Hematopoietic multipotent progenitor cell treated with erythropoietin and hydrocortisone succinate and interleukin-3 and kit ligand, for 6 days (in vitro differentiated cells): ENCODE measurements at regions not wholly inside any gene's neighbourhood (a gene's known extent, or its start where the extent isn't known, plus 50 kb on each side); places are given as distances from the start of the nearest gene placed in this dataset.

Experiments
- DNase-seq: peaks from one replicate; pipeline ENCODE4 v3.0.0-alpha.2; 2015

- DNase-seq: no peak
Measured at GRCh38 chr16:26189536-26189935, 497.8 kb downstream of the HS3ST4 start.

GRCh38 chr16:26194526-26194925, 502.8 kb downstream of the HS3ST4 start:
- DNase-seq: no peak

- no peak for DNase-seq
Measured at GRCh38 chr16:26195225-26195624, 503.5 kb downstream of the HS3ST4 start.

GRCh38 chr16:26196310-26196709, 504.6 kb downstream of the HS3ST4 start:
- no peak for DNase-seq

- DNase-seq: no peak
Measured at GRCh38 chr16:26196802-26197201, 505.0 kb downstream of the HS3ST4 start.

- no peak for DNase-seq
Measured at GRCh38 chr16:26197707-26198106, 505.9 kb downstream of the HS3ST4 start.

GRCh38 chr16:26198221-26198620, 506.5 kb downstream of the HS3ST4 start:
- no peak for DNase-seq

- DNase-seq: no peak
Measured at GRCh38 chr16:26204138-26204537, 512.4 kb downstream of the HS3ST4 start.

GRCh38 chr16:26211542-26211941, 519.8 kb downstream of the HS3ST4 start:
- no peak for DNase-seq

GRCh38 chr16:26212599-26212998, 520.8 kb downstream of the HS3ST4 start:
- DNase-seq: no peak

- no peak for DNase-seq
Measured at GRCh38 chr16:26214581-26215174, 522.9 kb downstream of the HS3ST4 start.

GRCh38 chr16:26220894-26221293, 529.1 kb downstream of the HS3ST4 start:
- no peak for DNase-seq

- no peak for DNase-seq
Measured at GRCh38 chr16:26231647-26232046, 539.9 kb downstream of the HS3ST4 start.

GRCh38 chr16:26240807-26241206, 549.0 kb downstream of the HS3ST4 start:
- no peak for DNase-seq

- DNase-seq: no peak
Measured at GRCh38 chr16:26247063-26247462, 555.3 kb downstream of the HS3ST4 start.

- DNase-seq: no peak
Measured at GRCh38 chr16:26252598-26252997, 560.8 kb downstream of the HS3ST4 start.

GRCh38 chr16:26261621-26262020, 569.9 kb downstream of the HS3ST4 start:
- DNase-seq: no peak

- DNase-seq: no peak
Measured at GRCh38 chr16:26263406-26263805, 571.6 kb downstream of the HS3ST4 start.

- DNase-seq: no peak
Measured at GRCh38 chr16:26267641-26268040, 575.9 kb downstream of the HS3ST4 start.

GRCh38 chr16:26269673-26270072, 577.9 kb downstream of the HS3ST4 start:
- DNase-seq: no peak

- no peak for DNase-seq
Measured at GRCh38 chr16:26273607-26274006, 581.8 kb downstream of the HS3ST4 start.

- DNase-seq: no peak
Measured at GRCh38 chr16:26275021-26275590, 583.3 kb downstream of the HS3ST4 start.

- DNase-seq: no peak
Measured at GRCh38 chr16:26276289-26276688, 584.5 kb downstream of the HS3ST4 start.

GRCh38 chr16:26281381-26282110, 589.8 kb downstream of the HS3ST4 start:
- no peak for DNase-seq
